TTC549 (cell line): ENCODE measurements at regions not wholly inside any gene's neighbourhood (a gene's known extent, or its start where the extent isn't known, plus 50 kb on each side); places are given as distances from the start of the nearest gene placed in this dataset.
"Not testable (repeated sequence)": the region's sequence is repeated elsewhere in the genome, so short reads cannot be mapped to it uniquely, and the experiment has no call there.

Source experiments
- FAIRE-seq: peaks from 2 replicates; lab custom pipeline; 2012; peaks lifted over from hg19 to GRCh38; lab: Jason Lieb, UNC

- FAIRE-seq = no peak
Observed at GRCh38 chr5:29042152-29042551, 2003.8 kb upstream of the CDH9 start.

DNA sequence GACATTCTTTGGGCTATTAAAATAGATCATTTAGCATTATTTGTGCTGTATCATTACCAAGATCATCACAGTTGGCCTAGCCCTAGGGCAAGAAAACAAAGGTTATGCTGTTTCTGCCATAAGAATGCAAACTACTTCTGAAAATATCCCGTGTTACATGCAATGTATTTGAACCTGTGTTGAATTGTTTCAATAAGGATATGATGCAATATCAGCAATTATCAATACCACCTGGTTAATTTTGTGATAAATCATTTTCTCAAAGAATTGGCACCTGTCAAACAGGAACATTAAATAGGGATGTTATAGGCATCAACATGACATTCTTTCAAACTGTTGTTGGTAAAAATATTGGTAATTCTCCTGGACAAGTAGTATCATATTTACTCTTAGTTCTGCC is 2002.0 kb upstream of the CDH9 start:
- no peak for FAIRE-seq

- no peak for FAIRE-seq
Observed at GRCh38 chr5:29039994-29040393, 2001.6 kb upstream of the CDH9 start.

DNA sequence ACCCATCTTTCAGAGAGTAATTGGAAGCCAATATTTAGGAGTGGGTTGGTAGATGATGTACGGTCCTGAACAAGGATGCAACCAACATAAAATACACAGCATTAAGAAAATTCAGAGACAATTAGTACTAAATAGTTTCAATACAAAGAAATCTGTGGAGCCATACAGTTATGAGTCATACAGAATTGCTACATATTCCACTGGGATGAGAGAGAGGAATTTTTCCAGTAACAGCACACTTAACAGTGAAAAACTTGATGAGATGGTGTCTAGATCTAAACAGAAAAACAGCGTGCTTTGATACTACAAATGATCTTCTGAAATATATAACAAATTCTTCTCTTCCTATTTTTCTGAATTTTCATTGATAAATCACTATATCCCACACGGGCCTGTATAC is 1999.3 kb upstream of the CDH9 start:
- no peak for FAIRE-seq

DNA sequence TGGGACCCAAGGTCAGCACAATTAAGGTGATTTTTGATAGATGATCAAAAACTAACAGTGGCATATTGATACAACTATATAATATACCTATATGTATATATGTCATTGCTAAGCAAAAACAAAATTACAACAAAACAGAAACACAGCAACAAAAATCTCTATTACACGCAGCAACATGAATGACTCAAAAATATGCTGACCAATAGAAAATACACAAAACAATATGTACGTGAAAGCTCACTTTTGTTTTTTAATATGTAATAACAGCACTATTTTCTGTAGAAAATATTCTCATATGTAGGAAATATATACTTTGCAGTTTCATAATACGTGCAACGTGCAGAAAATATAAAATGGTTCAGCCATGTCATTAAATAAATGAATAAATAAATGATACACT is 1985.7 kb upstream of the CDH9 start:
- FAIRE-seq = no peak

- FAIRE-seq = no peak
Observed at GRCh38 chr5:29023541-29023940, 1985.2 kb upstream of the CDH9 start.

GRCh38 chr5:29017501-29017900 is 1979.1 kb upstream of the CDH9 start:
- no peak for FAIRE-seq

- FAIRE-seq = no peak
Observed at GRCh38 chr5:29016067-29016466, 1977.7 kb upstream of the CDH9 start.

- FAIRE-seq = no peak
Observed at GRCh38 chr5:29015523-29015922, 1977.1 kb upstream of the CDH9 start.

DNA sequence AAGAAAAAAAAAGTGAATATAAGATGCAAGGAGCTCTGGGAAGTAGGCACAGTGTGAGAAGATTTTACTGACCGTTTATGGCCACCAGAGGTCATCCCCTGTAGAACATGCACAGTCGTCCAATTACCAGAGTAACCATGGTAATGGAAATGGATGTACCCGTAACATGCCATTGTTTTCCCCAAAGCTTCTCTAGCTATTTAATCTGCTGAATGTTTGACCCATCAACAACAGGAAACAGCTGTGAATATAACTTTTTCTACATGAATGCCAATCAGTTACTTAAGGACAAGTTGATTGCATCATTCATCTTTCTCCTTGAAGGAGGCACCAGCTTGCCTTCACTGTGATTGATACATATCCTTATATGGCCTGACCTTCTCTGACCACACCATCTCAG is 1967.0 kb upstream of the CDH9 start:
- FAIRE-seq = no peak

- FAIRE-seq = no peak
Observed at GRCh38 chr5:29002481-29002880, 1964.1 kb upstream of the CDH9 start.

- no peak for FAIRE-seq
Observed at GRCh38 chr5:29001666-29002065, 1963.3 kb upstream of the CDH9 start.

DNA sequence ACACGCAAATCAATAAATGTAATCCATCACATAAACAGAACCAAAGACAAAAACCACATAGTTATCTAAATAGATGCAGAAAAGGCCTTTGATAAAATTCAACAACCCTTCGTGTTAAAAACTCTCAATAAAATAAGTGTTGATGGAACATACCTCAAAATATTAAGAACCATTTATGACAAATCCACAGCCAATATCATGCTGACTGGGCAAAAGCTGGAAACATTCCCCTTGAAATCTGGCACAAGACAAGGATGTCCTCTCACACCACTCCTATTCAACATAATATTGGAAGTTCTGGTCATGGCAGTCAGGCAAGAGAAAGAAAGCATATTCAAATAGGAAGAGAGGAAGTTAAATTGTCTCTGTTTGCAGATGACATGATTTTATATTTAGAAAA is 1946.3 kb upstream of the CDH9 start:
- no peak for FAIRE-seq

GRCh38 chr5:28975508-28975907 is 1937.1 kb upstream of the CDH9 start:
- FAIRE-seq = no peak

DNA sequence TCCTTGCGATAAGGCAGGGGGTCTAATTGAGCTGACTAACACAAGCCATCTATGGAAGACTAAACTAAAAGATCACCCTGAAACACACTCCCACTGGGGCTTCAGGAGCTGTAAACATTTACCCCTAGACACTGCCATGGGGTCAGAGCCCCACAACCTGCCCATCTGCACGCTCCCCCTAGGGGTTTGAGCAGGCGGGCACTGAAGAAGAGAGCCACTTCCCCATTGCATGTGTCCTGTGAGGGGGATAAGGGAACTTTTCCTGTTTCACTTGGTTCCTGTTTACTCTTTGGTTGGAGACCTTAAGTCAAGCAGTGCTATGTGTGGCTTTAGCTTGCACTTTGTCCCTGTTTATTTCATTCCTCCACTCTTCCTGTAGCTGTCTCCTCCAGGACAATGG is 1929.5 kb upstream of the CDH9 start:
- FAIRE-seq = no peak

- no peak for FAIRE-seq
Observed at GRCh38 chr5:28961816-28962215, 1923.4 kb upstream of the CDH9 start.

- no peak for FAIRE-seq
Observed at GRCh38 chr5:28958581-28958980, 1920.2 kb upstream of the CDH9 start.

- FAIRE-seq = no peak
Observed at GRCh38 chr5:28957450-28957849, 1919.1 kb upstream of the CDH9 start.

GRCh38 chr5:28954074-28954473 is 1915.7 kb upstream of the CDH9 start:
- FAIRE-seq = no peak

DNA sequence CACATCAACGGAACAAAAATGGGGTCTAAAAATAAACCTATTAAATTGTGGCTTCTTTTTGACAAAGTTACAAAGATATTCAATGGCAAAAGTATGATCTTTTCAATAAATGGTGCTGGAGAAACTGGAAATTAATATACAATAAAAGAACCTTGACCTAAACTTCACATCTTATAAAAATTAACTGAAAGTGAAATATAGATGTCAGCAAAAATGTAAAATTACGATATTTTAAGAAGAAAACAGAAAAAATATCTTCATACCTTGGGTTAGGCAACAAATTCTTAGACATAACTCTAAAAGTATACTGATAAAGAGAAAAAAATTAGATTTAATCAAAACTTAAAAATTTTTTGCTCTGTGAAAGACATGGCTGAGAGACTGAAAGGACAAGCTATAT is 1909.5 kb upstream of the CDH9 start:
- no peak for FAIRE-seq

GRCh38 chr5:28945859-28946258 is 1907.5 kb upstream of the CDH9 start:
- FAIRE-seq = no peak

DNA sequence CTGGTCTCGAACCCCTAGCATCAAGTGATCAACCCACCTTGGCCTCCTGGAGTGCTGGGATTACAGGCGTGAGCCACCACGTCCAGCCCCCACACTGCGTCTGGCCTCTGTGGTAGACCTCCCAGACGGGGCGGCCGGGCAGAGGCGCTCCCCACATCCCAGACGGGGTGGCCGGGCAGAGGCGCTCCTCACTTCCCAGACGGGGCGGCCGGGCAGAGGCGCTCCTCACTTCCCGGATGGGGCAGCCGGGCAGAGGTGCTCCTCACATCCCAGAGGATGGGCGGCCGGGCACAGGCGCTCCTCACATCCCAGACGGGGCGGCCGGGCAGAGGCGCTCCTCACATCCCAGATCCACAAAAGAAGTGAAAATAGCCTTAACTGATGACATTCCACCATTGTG is 1891.0 kb upstream of the CDH9 start:
- FAIRE-seq = not testable (repeated sequence)

DNA sequence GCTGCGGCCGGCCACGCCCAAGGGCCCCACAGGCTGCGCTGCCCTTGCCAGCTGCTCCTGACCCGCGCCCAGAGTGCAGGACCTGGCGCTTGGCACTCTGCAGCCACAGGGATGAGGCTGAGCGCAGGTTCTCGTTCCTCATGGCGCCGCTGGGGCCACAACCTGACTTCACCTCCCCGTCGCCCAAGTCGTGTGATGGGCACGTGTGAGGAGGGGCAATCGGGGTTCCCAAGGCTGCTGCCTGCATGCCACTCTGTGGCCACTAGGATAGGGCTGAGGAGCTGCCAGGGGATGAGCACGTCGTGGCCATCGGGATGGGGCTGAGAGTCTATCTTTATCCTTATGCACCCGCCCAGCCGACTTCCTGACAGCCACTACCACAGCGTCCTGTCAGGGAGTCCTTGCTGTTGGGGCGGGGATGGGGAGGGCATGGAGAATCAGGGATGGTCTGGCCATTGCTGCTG is 1890.0 kb upstream of the CDH9 start:
- not testable (repeated sequence) for FAIRE-seq

- FAIRE-seq = no peak
Observed at GRCh38 chr5:28927559-28928326, 1889.4 kb upstream of the CDH9 start.

- no peak for FAIRE-seq
Observed at GRCh38 chr5:28926422-28926821, 1888.0 kb upstream of the CDH9 start.
